ENCODE measurements at regions not wholly inside any gene's neighbourhood (a gene's known extent, or its start where the extent isn't known, plus 50 kb on each side); places are given as distances from the start of the nearest gene placed in this dataset.

- no peak for TF ChIP-seq CTCF (IDR thresholded peaks at IDR 0.05; ENCODE audit: low read depth, low read length)
- no peak for TF ChIP-seq EZH2phosphoT487 (IDR thresholded peaks at IDR 0.05; ENCODE audit: low read depth)
Measured at GRCh38 chr12:46919666-46920400, 94.0 kb upstream of the SLC38A4 start.
